ENCODE measurements at regions not wholly inside any gene's neighbourhood (a gene's known extent, or its start where the extent isn't known, plus 50 kb on each side); places are given as distances from the start of the nearest gene placed in this dataset.

DNA sequence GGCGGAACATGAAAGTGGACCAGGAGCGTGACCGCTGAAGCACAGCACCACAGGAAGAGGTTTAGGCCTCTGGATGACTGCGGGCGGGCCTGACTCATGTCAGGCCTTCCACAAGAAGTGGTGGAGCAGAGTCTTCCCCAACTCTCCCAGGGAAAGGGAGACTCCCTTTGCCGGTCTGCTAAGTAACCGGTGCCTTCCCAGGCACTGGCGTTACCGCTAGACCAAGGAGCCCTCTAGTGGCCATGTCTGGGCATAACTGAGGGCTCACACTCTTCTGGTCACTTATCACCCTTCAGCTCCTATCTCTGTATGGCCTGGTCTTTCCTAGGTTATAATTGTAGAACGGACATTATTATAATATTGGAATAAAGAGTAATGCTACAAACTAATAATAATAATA lies 1931.9 kb downstream of the TP53TG3F start:
- H2BK5ac ChIP-seq (ENCODE audit: insufficient read length, low read length), result no peak overlapping the region
- H3K27me3 ChIP-seq (ENCODE audit: insufficient read depth, low read length), result no peaks in the 10 kb centered on the region
- H2BK15ac ChIP-seq (ENCODE audit: low read depth, low read length), result no peak overlapping the region
- no peak overlapping the region for H2BK120ac ChIP-seq (ENCODE audit: low read depth, low read length, poor library complexity, severe bottlenecking)
- peak; percentile 30 for DNase-seq
- H3K27ac ChIP-seq (ENCODE audit: insufficient read length, low read depth, low read length), result no peak overlapping the region
- TF ChIP-seq CTCF (conservative IDR thresholded peaks at IDR 0.05), result peak; percentile 65
- H3K23ac ChIP-seq (ENCODE audit: insufficient read length, low read depth, low read length), result no peak overlapping the region
- H2BK12ac ChIP-seq (ENCODE audit: insufficient read length, low read depth, low read length), result no peak overlapping the region
- H3K9me3 ChIP-seq (ENCODE audit: control insufficient read depth, low read depth, low read length), result peaks cover 78% of the 10 kb centered on the region
- no peak overlapping the region for H3K27ac Mint-ChIP-seq
- WGBS (ENCODE audit: extremely low coverage, insufficient read length, low lambda C conversion rate), result no CpG with 5 or more reads among the region's 10 CpGs
- H3K14ac ChIP-seq (ENCODE audit: insufficient read depth, low read length), result no peak overlapping the region
- no peak overlapping the region for H3K56ac ChIP-seq (ENCODE audit: insufficient read length, low read depth, low read length)
- no peak overlapping the region for H3K4me3 Mint-ChIP-seq
- H3K9ac ChIP-seq (ENCODE audit: extremely low read depth, insufficient read length, low read length), result no peak overlapping the region
- H3K79me1 ChIP-seq (ENCODE audit: insufficient read depth, low read depth, low read length, poor library complexity, severe bottlenecking), result no peaks in the 10 kb centered on the region
- no peaks in the 10 kb centered on the region for H4K20me1 ChIP-seq (ENCODE audit: control insufficient read depth, insufficient read depth, insufficient read length)
- no peak overlapping the region for H2BK20ac ChIP-seq (ENCODE audit: low read depth, low read length, poor library complexity, severe bottlenecking)
- H3K4ac ChIP-seq (ENCODE audit: low read depth, low read length), result no peak overlapping the region
- no peak overlapping the region for H3T11ph ChIP-seq (ENCODE audit: low read length)
- no peaks in the 10 kb centered on the region; the same call in none of the 2 replicates for H3K27me3 Mint-ChIP-seq (ENCODE audit: low read depth)
- H3K4me2 ChIP-seq (ENCODE audit: insufficient read depth, insufficient read length, low read length), result no peak overlapping the region
- H2AK5ac ChIP-seq (ENCODE audit: insufficient read length, low read length), result no peak overlapping the region
- H3K9me3 Mint-ChIP-seq, result peaks cover 88 to 89% of the 10 kb centered on the region in 2 experiments
- no peaks in the 10 kb centered on the region for H3K4me1 ChIP-seq (ENCODE audit: insufficient read depth, low read length)
- no peak overlapping the region for H2AFZ ChIP-seq (ENCODE audit: low read length)
- H3K23me2 ChIP-seq (ENCODE audit: insufficient read length, low read depth, low read length, poor library complexity, severe bottlenecking), result peaks cover 3% of the 10 kb centered on the region
- H3K36me3 Mint-ChIP-seq (ENCODE audit: insufficient read depth in 1 of 3, low read depth in 3 of 3), result peaks cover 8 to 27% (median 9%) of the 10 kb centered on the region in 3 experiments; a peak in 6 of 7 replicates
- no peak overlapping the region for H3K18ac ChIP-seq (ENCODE audit: insufficient read length, low read depth, low read length)
- H4K91ac ChIP-seq (ENCODE audit: insufficient read length, low read depth, low read length), result no peak overlapping the region
- no peak overlapping the region for H4K5ac ChIP-seq (ENCODE audit: insufficient read length, low read depth, low read length)
- H3K79me2 ChIP-seq (ENCODE audit: insufficient read depth, low read length), result no peaks in the 10 kb centered on the region
- H4K8ac ChIP-seq (replicated peaks; ENCODE audit: insufficient read length, low read depth, low read length), result no peak overlapping the region
- no peaks in the 10 kb centered on the region for H3K4me1 Mint-ChIP-seq

Measured in H9 (cell line).